H1 (cell line): ENCODE measurements at regions not wholly inside any gene's neighbourhood (a gene's known extent, or its start where the extent isn't known, plus 50 kb on each side); places are given as distances from the start of the nearest gene placed in this dataset.

Experiments
- CTCF ChIA-PET: fragments of 300-600 bp; sonication (Branson Sonifier 250); formaldehyde crosslinking; loops from one replicate; lab custom pipeline; 2021; ENCODE audit not compliant: partially characterized antibody; lab: Charles Lee
- POLR2A ChIA-PET: fragments of 300-600 bp; sonication (Branson Sonifier 250); formaldehyde crosslinking; loops from one replicate; lab custom pipeline; 2021; ENCODE audit warnings: inconsistent platforms; ENCODE audit not compliant: partially characterized antibody; lab: Charles Lee
- DNase-seq, 2 experiments: peaks; one replicate each; pipeline versions ENCODE4 v3.0.0 to v3.0.0-alpha.2; 2010 to 2022; ENCODE audit warnings: low spot score in 2 of 2, low read depth in 1 of 2, mixed read lengths in 1 of 2
- FAIRE-seq: peaks from 2 replicates; lab custom pipeline; 2011; peaks lifted over from hg19 to GRCh38; lab: Jason Lieb, UNC
- H2AFZ ChIP-seq: 2 replicates; pipeline ENCODE4 v1.8.1; 2012; ENCODE audit warnings: low read length, inconsistent platforms
- H2AK5ac ChIP-seq: 2 replicates; pipeline ENCODE4 v1.6.1; 2013; ENCODE audit warnings: low read depth, low read length
- H2BK120ac ChIP-seq: replicated peaks from 2 replicates; pipeline ENCODE3; 2013; ENCODE audit warnings: low read depth, low read length, inconsistent platforms
- H2BK12ac ChIP-seq: 2 replicates; pipeline ENCODE4 v1.6.1; 2013; ENCODE audit warnings: low read depth, low read length
- H2BK15ac ChIP-seq: 2 replicates; pipeline ENCODE4 v1.6.1; 2013; ENCODE audit warnings: low read length
- H2BK20ac ChIP-seq: 2 replicates; pipeline ENCODE4 v1.6.1; 2013; ENCODE audit warnings: low read length
- H2BK5ac ChIP-seq: 2 replicates; pipeline ENCODE4 v1.6.1; 2013; ENCODE audit warnings: low read depth, low read length
- H3K14ac ChIP-seq: 2 replicates; pipeline ENCODE4 v1.6.1; 2013; ENCODE audit warnings: inconsistent platforms; ENCODE audit not compliant: insufficient read length
- H3K18ac ChIP-seq: 2 replicates; pipeline ENCODE4 v1.6.1; 2013; ENCODE audit warnings: low read length; ENCODE audit errors: extremely low read depth
- H3K23ac ChIP-seq: 2 replicates; pipeline ENCODE4 v1.6.1; 2013; ENCODE audit warnings: inconsistent platforms; ENCODE audit not compliant: insufficient read length
- H3K23me2 ChIP-seq: 2 replicates; pipeline ENCODE4 v1.6.1; 2013; ENCODE audit warnings: low read depth, low read length
- H3K27ac ChIP-seq: 2 replicates; pipeline ENCODE4 v1.6.1; 2011; ENCODE audit warnings: low read depth, low read length, inconsistent platforms
- H3K27me3 ChIP-seq, 4 experiments: replicated peaks in 1 of 4; 1 replicate in 1 of 4; 2 replicates in 3 of 4; pipeline versions ENCODE4 v1.6.1 to v1.8.1; 2011 to 2013; ENCODE audit warnings: low read length in 3 of 4, mild to moderate bottlenecking in 3 of 4, inconsistent platforms in 2 of 4, mixed read lengths in 2 of 4, moderate library complexity in 1 of 4; ENCODE audit not compliant: control insufficient read depth in 3 of 4, insufficient read depth in 3 of 4; ENCODE audit errors: extremely low read depth in 1 of 4
- H3K36me3 ChIP-seq, 4 experiments: 2 replicates each; pipeline versions ENCODE4 v1.6.1 to v1.8.1; 2011 to 2013; ENCODE audit warnings: mild to moderate bottlenecking in 4 of 4, low read length in 3 of 4, moderate library complexity in 2 of 4, control low read depth in 1 of 4, inconsistent platforms in 1 of 4; ENCODE audit not compliant: insufficient read depth in 4 of 4, control insufficient read depth in 2 of 4
- H3K4ac ChIP-seq: replicated peaks from 2 replicates; pipeline ENCODE3; 2013; ENCODE audit warnings: low read length, low read depth, mixed read lengths, inconsistent platforms; ENCODE audit not compliant: insufficient read length
- H3K4me1 ChIP-seq, 4 experiments: replicated peaks in 1 of 4; 1 replicate in 1 of 4; 2 replicates in 3 of 4; pipeline versions ENCODE4 v1.6.1 to v1.8.1; 2011 to 2013; ENCODE audit warnings: low read length in 3 of 4, inconsistent platforms in 2 of 4, mixed read lengths in 1 of 4; ENCODE audit not compliant: insufficient read depth in 4 of 4, control insufficient read depth in 3 of 4
- H3K4me2 ChIP-seq, 2 experiments: 2 replicates each; pipeline versions ENCODE4 v1.6.1 to v1.8.1; 2011 to 2013; ENCODE audit warnings: low read depth in 2 of 2, low read length in 2 of 2, control low read depth in 1 of 2, inconsistent platforms in 1 of 2, mild to moderate bottlenecking in 1 of 2; ENCODE audit not compliant: insufficient read depth in 1 of 2
- H3K4me3 ChIP-seq, 4 experiments: fragments of 200-600, 300-600 bp in 1 of 4; sonication (generic), shearing (Covaris generic), sonication (Bioruptor Twin) in 1 of 4; 2 replicates each; pipeline versions ENCODE4 v1.5.1 to v1.8.1; 2011 to 2016; ENCODE audit warnings: low read length in 4 of 4, low read depth in 3 of 4, control low read depth in 2 of 4, inconsistent platforms in 2 of 4, mild to moderate bottlenecking in 2 of 4, mixed read lengths in 1 of 4, moderate library complexity in 1 of 4; ENCODE audit not compliant: insufficient read depth in 2 of 4; ENCODE audit errors: extremely low read depth in 1 of 4
- H3K56ac ChIP-seq: replicated peaks from 2 replicates; pipeline ENCODE3; 2013; ENCODE audit warnings: low read depth, mild to moderate bottlenecking, mixed read lengths, low read length, inconsistent platforms; ENCODE audit not compliant: insufficient read length
- H3K79me1 ChIP-seq: 2 replicates; pipeline ENCODE4 v1.6.1; 2013; ENCODE audit warnings: low read depth, low read length, control low read depth
- H3K79me2 ChIP-seq, 2 experiments: 2 replicates each; pipeline versions ENCODE4 v1.6.1 to v1.8.1; 2012 to 2013; ENCODE audit warnings: low read length in 2 of 2, mild to moderate bottlenecking in 2 of 2, inconsistent platforms in 1 of 2; ENCODE audit not compliant: insufficient read depth in 2 of 2, control insufficient read depth in 1 of 2
- H3K9ac ChIP-seq, 4 experiments: replicated peaks in 1 of 4; 1 replicate in 1 of 4; 2 replicates in 3 of 4; pipeline versions ENCODE4 v1.6.1 to v1.8.1; 2011 to 2013; ENCODE audit warnings: low read depth in 3 of 4, low read length in 3 of 4, control low read depth in 2 of 4, mild to moderate bottlenecking in 2 of 4, moderate library complexity in 2 of 4, inconsistent platforms in 1 of 4; ENCODE audit errors: extremely low read depth in 1 of 4
- H3K9me3 ChIP-seq, 2 experiments: 2 replicates each; pipeline versions ENCODE4 v1.6.1 to v1.8.1; 2012 to 2013; ENCODE audit warnings: mild to moderate bottlenecking in 2 of 2, moderate library complexity in 2 of 2, control low read depth in 1 of 2, inconsistent platforms in 1 of 2, low read depth in 1 of 2, low read length in 1 of 2, mixed read lengths in 1 of 2; ENCODE audit not compliant: insufficient read depth in 2 of 2
- H4K20me1 ChIP-seq, 2 experiments: replicated peaks in 1 of 2; 2 replicates each; pipeline versions ENCODE3 to v1.8.1; 2011 to 2013; ENCODE audit warnings: inconsistent platforms in 2 of 2, low read length in 2 of 2, mild to moderate bottlenecking in 1 of 2; ENCODE audit not compliant: insufficient read depth in 2 of 2, control insufficient read depth in 1 of 2
- H4K5ac ChIP-seq: 2 replicates; pipeline ENCODE4 v1.6.1; 2013; ENCODE audit warnings: low read length, low read depth, mixed read lengths, inconsistent platforms; ENCODE audit not compliant: insufficient read length
- H4K8ac ChIP-seq: 2 replicates; pipeline ENCODE4 v1.8.0; 2013; ENCODE audit warnings: mild to moderate bottlenecking, moderate library complexity, low read length, inconsistent platforms; ENCODE audit not compliant: insufficient read depth; ENCODE audit errors: extremely low read depth
- H4K91ac ChIP-seq: replicated peaks from 2 replicates; pipeline ENCODE3; 2013; ENCODE audit warnings: low read length, mixed read lengths, inconsistent platforms; ENCODE audit not compliant: insufficient read length
- ATF3 ChIP-seq: IDR thresholded peaks from 2 replicates; pipeline ENCODE4 v1.6.1; 2011; ENCODE audit warnings: low read depth, mild to moderate bottlenecking, low read length; ENCODE audit not compliant: insufficient read depth
- BACH1 ChIP-seq: IDR thresholded peaks from 2 replicates; pipeline ENCODE4 v1.6.1; 2012; ENCODE audit warnings: low read length, improper control_type of control experiment
- CEBPB ChIP-seq: IDR thresholded peaks from 2 replicates; pipeline ENCODE4 v1.6.1; 2012; ENCODE audit warnings: low read depth, low read length
- CHD1 ChIP-seq: IDR thresholded peaks from 2 replicates; pipeline ENCODE4 v1.6.1; 2012; ENCODE audit warnings: low read depth, low read length, improper control_type of control experiment
- CHD2 ChIP-seq: IDR thresholded peaks from 2 replicates; pipeline ENCODE4 v1.6.1; 2012; ENCODE audit warnings: low read length, improper control_type of control experiment
- CREB1 ChIP-seq: IDR thresholded peaks from 2 replicates; pipeline ENCODE4 v1.6.1; 2012; ENCODE audit warnings: inconsistent platforms
- EZH2 ChIP-seq: fragments of 200-600 bp; sonication (generic); IDR thresholded peaks from 2 replicates; pipeline ENCODE4 v1.7.1; 2012; ENCODE audit warnings: low read depth, mild to moderate bottlenecking, moderate library complexity, low read length, inconsistent platforms; ENCODE audit not compliant: severe bottlenecking
- GABPA ChIP-seq: IDR thresholded peaks from 2 replicates; pipeline ENCODE4 v1.6.1; 2011; ENCODE audit warnings: mild to moderate bottlenecking, low read length, moderate library complexity, borderline replicate concordance; ENCODE audit not compliant: insufficient read depth
- RBBP5 ChIP-seq: IDR thresholded peaks from 2 replicates; pipeline ENCODE4 v1.7.1; 2012; ENCODE audit warnings: low read depth, mild to moderate bottlenecking, inconsistent platforms, low read length, moderate library complexity, borderline replicate concordance
- RXRA ChIP-seq: IDR thresholded peaks from 2 replicates; pipeline ENCODE4 v1.6.1; 2011; ENCODE audit warnings: low read depth, mild to moderate bottlenecking, low read length, moderate library complexity; ENCODE audit not compliant: insufficient read depth
- SAP30 ChIP-seq: fragments of 300-600 bp; sonication (generic); IDR thresholded peaks from 2 replicates; pipeline ENCODE4 v1.7.1; 2012; ENCODE audit warnings: low read length, moderate library complexity, mild to moderate bottlenecking, inconsistent platforms; ENCODE audit not compliant: insufficient read depth, insufficient replicate concordance
- SIRT6 ChIP-seq: IDR thresholded peaks from one replicate; pipeline ENCODE4 v1.7.1; 2012; ENCODE audit warnings: low read length, inconsistent platforms
- SIX5 ChIP-seq: IDR thresholded peaks from 2 replicates; pipeline ENCODE4 v1.6.1; 2011; ENCODE audit warnings: mild to moderate bottlenecking, low read depth, low read length
- TBP ChIP-seq: IDR thresholded peaks from 2 replicates; pipeline ENCODE4 v1.6.1; 2011; ENCODE audit warnings: low read depth, low read length, improper control_type of control experiment
- WGBS, 2 experiments: shearing (Covaris generic) in 1 of 2; methylation state at CpG; one replicate each; pipeline versions ENCODE4 v1.1.6 to v1.1.7; 2013 to 2015; ENCODE audit warnings: low lambda C conversion rate in 2 of 2, mixed read lengths in 2 of 2, inconsistent platforms in 1 of 2, low coverage in 1 of 2, missing lambda C conversion rate in 1 of 2; ENCODE audit not compliant: insufficient replicate concordance in 2 of 2, insufficient coverage in 1 of 2, insufficient read length in 1 of 2; ENCODE audit errors: extremely low coverage in 1 of 2, missing lambda C conversion rate in 1 of 2; 5-methylcytosine and 5-hydroxymethylcytosine counted together

GRCh38 chr2:149739883-149740265, 152.3 kb upstream of the MMADHC start:
- Histone ChIP-seq H2BK5ac (no peak overlapping the region), H2AK5ac (no peak overlapping the region), H3K27me3 (no peaks in the 10 kb centered on the region), H3K23ac (no peak overlapping the region), H3K23me2 (no peaks in the 10 kb centered on the region), H4K20me1 (no peaks in the 10 kb centered on the region), H2BK120ac (no peak overlapping the region), H2BK12ac (no peak overlapping the region), H4K8ac (no peak overlapping the region), H3K4me2 (no peak overlapping the region), H3K4me3 (no peak overlapping the region), H2BK20ac (no peak overlapping the region), H4K5ac (no peak overlapping the region), H4K91ac (no peak overlapping the region), H3K79me1 (no peaks in the 10 kb centered on the region), H3K4ac (no peak overlapping the region), H3K36me3 (no peaks in the 10 kb centered on the region), H3K56ac (no peak overlapping the region), H3K9ac (no peak overlapping the region), H3K27ac (no peak overlapping the region), H3K14ac (no peak overlapping the region), H3K9me3 (peaks cover 3 to 6% of the 10 kb centered on the region in 2 experiments; a peak in 1 of 4 replicates), H3K4me1 (peaks cover 0 to 4% (median 0%) of the 10 kb centered on the region in 4 experiments; a peak in 1 of 7 replicates), H2AFZ (no peak overlapping the region), H3K18ac (no peak overlapping the region), H2BK15ac (no peak overlapping the region), H3K79me2 (no peaks in the 10 kb centered on the region)
- DNase-seq (no peak), FAIRE-seq (no peak)
- 91% methylated on average over 4 of the region's 4 CpGs; no CpG with 5 or more reads in 1 of the 2 experiments for WGBS, 2 experiments
- ChIA-PET CTCF (interaction anchor here (0.7 kb wide), 1 partner anchor 59 kb away, joined by 3 read pairs; no protein-coding TSS in a partner anchor), POLR2A (no interaction called here)
- TF ChIP-seq CREB1 (no peak), RBBP5 (no peak), CHD2 (no peak), SIRT6 (no peak), SAP30 (no peak), RXRA (no peak), BACH1 (no peak), EZH2 (no peak), ATF3 (no peak), CEBPB (no peak), SIX5 (no peak), CHD1 (no peak), TBP (no peak), GABPA (no peak)
